G401.6 (cell line): ENCODE measurements at regions not wholly inside any gene's neighbourhood (a gene's known extent, or its start where the extent isn't known, plus 50 kb on each side); places are given as distances from the start of the nearest gene placed in this dataset.
"Not testable (repeated sequence)": the region's sequence is repeated elsewhere in the genome, so short reads cannot be mapped to it uniquely, and the experiment has no call there.

Experiments used
- FAIRE-seq: peaks from 2 replicates; lab custom pipeline; 2012; peaks lifted over from hg19 to GRCh38; lab: Jason Lieb, UNC

GRCh38 chr5:58357121-58357520, 102.8 kb downstream of the PLK2 start:
- no peak for FAIRE-seq

GRCh38 chr5:58356662-58357061, 103.2 kb downstream of the PLK2 start:
- FAIRE-seq = no peak

- FAIRE-seq = no peak
Measured at GRCh38 chr5:58354827-58355226, 105.1 kb downstream of the PLK2 start.

GRCh38 chr5:58353992-58354391, 105.9 kb downstream of the PLK2 start:
- FAIRE-seq = no peak

- FAIRE-seq = no peak
Measured at GRCh38 chr5:58351190-58351589, 108.7 kb downstream of the PLK2 start.

GRCh38 chr5:58348996-58349728, 110.7 kb downstream of the PLK2 start:
- no peak for FAIRE-seq

- FAIRE-seq = no peak
Measured at GRCh38 chr5:58346041-58346440, 113.8 kb downstream of the PLK2 start.

GRCh38 chr5:58341476-58341875, 118.4 kb downstream of the PLK2 start:
- FAIRE-seq = no peak

GRCh38 chr5:58335518-58335917, 124.4 kb downstream of the PLK2 start:
- FAIRE-seq = no peak

GRCh38 chr5:58334035-58334434, 125.9 kb downstream of the PLK2 start:
- no peak for FAIRE-seq

- no peak for FAIRE-seq
Measured at GRCh38 chr5:58330781-58331180, 129.1 kb downstream of the PLK2 start.

- no peak for FAIRE-seq
Measured at GRCh38 chr5:58327289-58327688, 132.6 kb downstream of the PLK2 start.

GRCh38 chr5:58326022-58326421, 133.9 kb downstream of the PLK2 start:
- FAIRE-seq = no peak

GRCh38 chr5:58322453-58322852, 137.4 kb downstream of the PLK2 start:
- FAIRE-seq = no peak

GRCh38 chr5:58318468-58318867, 141.4 kb downstream of the PLK2 start:
- no peak for FAIRE-seq

GRCh38 chr5:58317808-58318207, 142.1 kb downstream of the PLK2 start:
- no peak for FAIRE-seq

- FAIRE-seq = no peak
Measured at GRCh38 chr5:58317009-58317408, 142.9 kb downstream of the PLK2 start.

- no peak for FAIRE-seq
Measured at GRCh38 chr5:58315794-58316193, 144.1 kb downstream of the PLK2 start.

- no peak for FAIRE-seq
Measured at GRCh38 chr5:58314356-58315210, 145.3 kb downstream of the PLK2 start.

- FAIRE-seq = no peak
Measured at GRCh38 chr5:58312299-58312698, 147.6 kb downstream of the PLK2 start.

GRCh38 chr5:58311526-58311925, 148.4 kb downstream of the PLK2 start:
- FAIRE-seq = no peak

GRCh38 chr5:58308384-58308783, 151.5 kb downstream of the PLK2 start:
- FAIRE-seq = not testable (repeated sequence)

GRCh38 chr5:58300346-58300895, 159.5 kb downstream of the PLK2 start:
- no peak for FAIRE-seq
